ENCODE measurements at regions not wholly inside any gene's neighbourhood (a gene's known extent, or its start where the extent isn't known, plus 50 kb on each side); places are given as distances from the start of the nearest gene placed in this dataset.
A peak's percentile ranks its signal among the peaks of the same experiment; 100 is the strongest.

GRCh38 chr11:15861256-15861655, 495.1 kb downstream of the SOX6 start:
- no peak for DNase-seq

GRCh38 chr11:15863411-15863810, 492.9 kb downstream of the SOX6 start:
- DNase-seq, result no peak

- no peak for DNase-seq
Measured at GRCh38 chr11:15864026-15864805, 492.1 kb downstream of the SOX6 start.

- no peak for DNase-seq
Measured at GRCh38 chr11:15865212-15865987, 490.9 kb downstream of the SOX6 start.

DNA sequence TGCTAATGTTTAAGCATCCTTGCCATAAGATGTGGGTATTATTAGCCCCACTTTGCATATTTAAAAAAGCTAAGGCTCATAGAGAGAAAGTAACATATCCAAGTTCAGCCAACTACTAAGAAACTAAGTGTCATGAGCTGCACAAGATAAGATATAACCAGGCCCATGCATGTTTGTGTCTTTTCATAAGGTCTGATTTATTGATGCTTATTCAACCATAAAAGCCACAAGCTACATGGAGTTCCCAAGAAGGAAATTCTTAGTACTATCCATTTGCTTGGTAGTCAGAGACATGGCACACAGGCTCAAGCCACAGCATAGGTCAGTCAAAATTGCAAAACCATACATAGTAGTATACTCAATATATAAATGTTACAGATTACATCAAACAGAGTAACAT, 488.5 kb downstream of the SOX6 start:
- DNase-seq, result no peak

DNA sequence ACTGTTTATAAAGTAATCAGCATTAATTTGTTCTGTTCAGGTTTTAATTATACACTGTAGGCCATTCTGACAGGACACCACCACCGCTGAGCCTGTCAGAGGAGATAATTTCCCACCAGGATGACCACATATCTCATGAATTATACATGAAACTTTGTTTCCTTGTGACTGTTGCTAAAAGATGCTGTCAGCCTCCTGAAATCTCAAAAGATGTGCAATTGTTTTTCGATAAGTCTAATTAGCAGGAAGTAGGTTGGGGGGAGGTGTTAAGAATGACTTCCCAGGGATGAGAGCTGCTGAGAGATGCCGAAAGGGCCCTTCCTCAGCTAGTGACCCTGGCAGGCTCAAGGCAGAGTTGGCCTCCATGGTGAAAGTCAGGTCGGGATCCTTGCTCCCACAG, 485.4 kb downstream of the SOX6 start:
- no peak for DNase-seq

DNA sequence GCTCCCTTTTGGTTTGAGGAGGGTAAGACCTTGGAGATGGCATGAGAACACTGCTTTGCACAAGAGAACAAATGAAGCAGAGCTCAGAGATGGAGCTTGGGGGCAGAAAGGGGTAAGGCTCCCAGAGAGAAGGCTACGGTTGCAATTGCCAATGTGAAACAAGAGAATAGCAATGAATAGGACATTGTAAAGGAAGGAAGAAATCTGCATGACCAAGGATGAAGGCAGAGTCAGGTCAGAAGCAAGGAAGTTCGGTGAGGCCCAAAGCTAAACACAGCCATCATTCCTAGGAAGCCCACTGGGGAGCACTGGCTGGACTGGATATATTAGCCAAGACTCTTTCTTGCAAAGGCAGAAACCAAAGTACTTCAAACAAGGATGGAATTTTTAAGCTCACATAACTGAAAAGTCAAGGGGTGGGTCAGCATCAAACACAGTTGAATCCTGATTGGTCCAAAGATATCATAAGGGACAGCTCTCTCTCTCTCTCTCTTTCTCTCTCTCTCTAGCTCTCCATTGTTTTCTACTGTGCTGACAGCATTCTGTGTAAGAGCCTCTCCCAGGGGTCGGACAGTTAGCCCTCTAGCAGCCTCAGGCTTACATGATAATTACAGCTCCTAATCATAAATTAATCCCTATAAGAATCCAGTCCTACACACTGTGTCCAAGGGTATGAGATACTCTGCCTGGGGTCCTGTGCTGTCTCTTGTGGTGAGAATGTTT, 484.3 kb downstream of the SOX6 start:
- peak; percentile 1 for DNase-seq

DNA sequence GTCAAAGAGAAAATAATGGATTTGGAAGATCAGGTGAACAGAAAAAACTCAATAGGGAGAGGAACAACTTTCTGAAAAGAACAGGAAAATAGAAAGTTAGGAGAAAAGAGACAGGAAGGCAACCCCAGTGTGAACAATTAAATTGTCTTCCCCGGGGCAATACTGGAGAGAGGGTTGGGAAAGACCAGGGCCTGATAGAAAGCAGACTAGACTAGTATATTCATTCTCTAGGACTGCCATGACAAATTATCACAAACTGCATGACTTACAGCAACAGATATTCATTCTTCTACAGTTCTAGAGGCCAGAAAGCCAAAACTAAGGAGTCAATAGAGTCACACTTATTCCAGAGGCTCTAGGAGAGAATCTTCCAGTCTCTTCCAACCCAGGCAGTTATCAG, 482.8 kb downstream of the SOX6 start:
- DNase-seq, result no peak

GRCh38 chr11:15874704-15875103, 481.6 kb downstream of the SOX6 start:
- peak; percentile 20 for DNase-seq

DNA sequence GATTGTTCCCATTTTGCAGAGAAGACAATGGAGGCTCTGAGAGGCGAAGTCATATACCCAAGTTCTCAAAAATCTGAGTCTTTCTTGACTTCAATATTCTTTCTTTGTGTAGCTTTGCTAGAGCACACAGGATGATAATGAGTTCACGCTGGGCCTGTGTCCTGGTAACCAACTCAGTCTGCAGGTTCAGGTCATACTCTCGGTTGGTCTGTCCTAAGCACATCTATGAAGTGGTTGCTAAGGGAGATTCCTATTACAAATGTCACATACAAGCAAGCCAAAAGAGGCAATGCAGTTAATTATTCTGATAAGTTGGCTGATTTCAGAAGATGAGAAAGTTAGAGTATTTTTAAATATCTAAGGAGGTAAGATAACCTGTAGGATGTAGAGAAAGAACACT, 481.0 kb downstream of the SOX6 start:
- DNase-seq, result peak; percentile 3

- DNase-seq, result peak; percentile 1
Measured at GRCh38 chr11:15875943-15876342, 480.4 kb downstream of the SOX6 start.

DNA sequence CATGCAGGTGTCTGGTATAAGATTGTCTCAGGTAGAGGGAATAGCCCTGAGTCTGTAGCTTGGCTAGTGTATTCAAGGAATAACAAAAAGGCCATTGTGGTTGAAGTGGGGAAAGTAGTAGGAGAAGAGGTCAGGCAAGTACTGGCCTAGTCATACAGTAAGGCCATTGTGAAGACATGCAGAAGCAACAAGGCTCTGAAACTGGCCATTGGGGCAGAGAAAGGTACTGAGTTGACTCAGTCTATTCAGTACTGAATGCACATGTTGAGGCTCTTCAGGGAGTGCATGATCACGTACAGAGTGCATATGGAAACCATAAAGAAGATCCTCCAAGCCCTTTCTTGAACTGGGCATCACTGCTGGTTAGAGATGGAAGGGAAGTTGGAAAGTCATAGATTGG, 477.6 kb downstream of the SOX6 start:
- peak; percentile 3 for DNase-seq

DNA sequence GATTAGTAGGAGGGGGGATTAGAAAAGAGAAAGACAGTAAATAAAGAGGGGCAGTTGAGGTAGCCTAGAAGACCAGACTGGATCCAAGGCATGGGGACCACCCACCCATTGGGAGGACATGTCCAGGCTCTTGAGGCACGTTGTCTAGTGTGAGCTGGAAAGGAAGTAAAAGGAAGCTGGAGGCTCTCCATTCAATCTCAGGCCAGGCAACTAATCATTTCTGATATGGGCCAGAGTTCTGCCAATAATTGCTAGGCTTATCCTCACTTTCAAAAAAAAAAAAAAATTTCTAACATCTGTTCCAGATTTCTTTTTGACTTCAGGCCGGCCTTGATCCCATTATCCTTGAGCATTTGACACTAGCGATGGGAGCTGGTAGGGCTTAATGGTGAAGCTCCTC, 476.1 kb downstream of the SOX6 start:
- peak; percentile 5 for DNase-seq

DNA sequence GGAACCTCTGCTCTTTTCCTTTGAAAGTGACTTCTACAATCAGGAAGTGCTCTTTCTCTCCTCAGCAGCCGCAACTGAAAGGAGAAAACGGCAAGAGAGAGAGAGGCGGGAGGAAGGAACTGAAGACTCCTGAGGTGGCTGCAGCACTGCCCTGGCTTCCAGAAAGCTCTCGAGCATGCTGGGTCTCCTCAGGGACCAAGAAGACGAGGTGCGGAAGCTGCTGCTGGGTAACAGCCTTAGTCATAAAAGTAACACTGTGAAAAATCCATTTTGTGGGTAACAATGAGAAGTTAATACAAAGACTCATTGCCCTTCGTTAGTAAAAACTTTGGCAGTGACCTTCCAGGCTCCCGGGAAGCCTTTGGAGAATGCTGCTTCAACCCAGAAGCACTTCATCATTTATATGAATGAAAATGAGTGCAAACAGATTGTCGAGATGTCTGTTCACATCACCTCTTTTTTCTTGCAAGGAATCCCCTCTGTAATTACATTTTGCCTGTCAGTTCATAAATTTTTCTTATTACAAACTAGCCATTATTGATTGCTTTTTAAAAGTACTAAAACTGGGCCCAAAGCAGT, 473.4 kb downstream of the SOX6 start:
- peak; percentile 44 for DNase-seq

DNA sequence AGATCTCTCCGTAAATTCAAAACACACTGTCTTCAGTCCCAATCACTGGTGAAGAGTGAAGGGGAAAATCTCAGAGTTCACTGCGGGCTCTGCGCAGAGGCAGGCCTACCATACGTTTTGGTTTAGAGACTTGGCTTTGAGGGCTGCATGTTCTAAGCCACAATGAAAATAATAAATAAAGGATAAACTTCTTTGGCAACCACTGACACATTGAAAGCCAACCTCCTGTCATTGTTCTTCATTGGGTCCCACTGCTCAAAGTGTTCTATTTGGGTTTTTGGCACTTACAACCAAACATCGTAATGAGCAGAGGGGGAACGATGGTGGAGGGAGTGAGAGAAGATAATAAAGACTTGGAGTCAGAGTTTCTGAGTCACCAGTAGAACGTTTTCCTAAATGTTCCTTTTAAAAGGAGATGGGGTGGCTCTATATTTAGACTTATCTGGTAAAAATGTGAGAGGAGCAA, 472.9 kb downstream of the SOX6 start:
- peak; percentile 46 for DNase-seq

GRCh38 chr11:15884141-15884540, 472.2 kb downstream of the SOX6 start:
- DNase-seq, result no peak

DNA sequence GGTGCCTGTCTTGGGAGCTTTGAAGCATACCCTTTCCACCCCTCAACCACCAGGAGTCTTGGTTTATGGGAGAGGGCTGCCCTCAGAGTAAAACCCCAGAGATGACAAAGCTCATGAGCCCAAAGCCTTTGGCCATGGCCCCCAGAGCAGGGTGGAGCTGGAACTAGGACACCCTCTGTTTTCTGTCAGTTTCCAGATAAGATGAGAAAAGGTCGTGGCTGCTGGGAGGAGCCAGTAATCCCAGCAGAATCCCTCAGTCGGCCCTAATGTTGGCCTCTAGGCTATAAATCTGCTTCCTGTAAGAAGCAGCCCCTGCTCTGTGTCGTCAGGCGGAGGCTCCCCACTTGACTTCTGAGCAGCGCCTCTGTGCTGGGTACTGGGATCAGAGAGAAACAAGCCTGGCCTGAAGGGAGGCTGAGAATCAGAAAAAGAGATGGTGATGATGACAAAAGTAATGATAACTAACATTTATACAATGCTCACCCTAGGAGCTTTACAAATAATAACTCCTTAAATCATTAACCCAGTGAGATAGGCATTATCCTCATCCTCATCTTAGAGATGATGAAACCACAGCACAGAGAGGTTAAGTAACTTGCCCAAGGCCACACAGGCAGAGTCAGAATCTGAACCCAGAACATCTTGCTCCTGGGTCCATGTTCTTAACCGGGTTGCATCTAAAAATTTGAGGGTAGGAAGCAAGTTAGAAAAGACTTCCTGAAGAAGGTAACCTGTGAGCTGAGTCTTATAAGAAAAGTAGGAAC, 471.4 kb downstream of the SOX6 start:
- peak; percentile 5 for DNase-seq

DNA sequence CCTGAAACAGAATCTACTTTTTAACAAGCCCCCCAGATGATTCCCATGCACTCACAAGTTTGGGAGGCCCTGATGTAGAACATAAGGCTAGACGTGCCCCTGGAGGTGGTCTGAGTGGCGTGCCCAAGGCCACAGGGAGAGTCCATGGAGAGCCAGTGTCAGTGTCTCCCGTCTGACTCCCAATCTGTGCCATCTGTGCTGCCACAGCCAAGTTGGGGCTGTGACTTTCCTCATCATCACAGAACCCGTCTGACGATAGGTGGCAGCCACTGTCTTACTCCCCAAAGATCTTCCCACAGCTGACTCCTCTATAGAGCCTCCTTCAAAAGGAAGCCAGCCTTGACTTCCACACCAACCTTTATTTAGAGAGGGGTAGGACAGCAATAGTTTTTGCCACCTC, 470.5 kb downstream of the SOX6 start:
- DNase-seq, result peak; percentile 32

- DNase-seq, result no peak
Measured at GRCh38 chr11:15886299-15886698, 470.0 kb downstream of the SOX6 start.

- DNase-seq, result peak; percentile 25
Measured at GRCh38 chr11:15886866-15887265, 469.5 kb downstream of the SOX6 start.

- DNase-seq, result no peak
Measured at GRCh38 chr11:15888556-15889345, 467.6 kb downstream of the SOX6 start.

Measured in right forelimb (tissue), 1 donor.